Lung (tissue), 11 donors: ENCODE measurements at regions not wholly inside any gene's neighbourhood (a gene's known extent, or its start where the extent isn't known, plus 50 kb on each side); places are given as distances from the start of the nearest gene placed in this dataset.

Source experiments
- ATAC-seq: fragments of 200-7000 bp; cut with Tn5 transposase; one replicate; pipeline ENCODE4 v1.9.1; 2020; ENCODE audit warnings: moderate number of reproducible peaks; ENCODE audit not compliant: insufficient read depth, low FRiP score
- DNase-seq, 3 donors: peaks; one replicate each; pipeline ENCODE4 v3.0.0-alpha.2; 2013 to 2017
- H3K27ac ChIP-seq, 2 donors: one replicate each; pipeline ENCODE4 v1.5.1; 2013; ENCODE audit warnings: mild to moderate bottlenecking in 2 of 2, moderate library complexity in 2 of 2, control low read depth in 1 of 2, inconsistent platforms in 1 of 2, low read depth in 1 of 2, low read length in 1 of 2
- H3K27me3 ChIP-seq, 3 donors: one replicate each; pipeline ENCODE4 v1.5.1; 2013; ENCODE audit warnings: low read length in 2 of 3; ENCODE audit not compliant: control insufficient read depth in 3 of 3, insufficient read depth in 3 of 3
- H3K36me3 ChIP-seq, 4 donors: one replicate each; pipeline ENCODE4 v1.5.1; 2013; ENCODE audit warnings: low read length in 4 of 4, mild to moderate bottlenecking in 1 of 4, moderate library complexity in 1 of 4; ENCODE audit not compliant: control insufficient read depth in 4 of 4, insufficient read depth in 4 of 4
- H3K4me1 ChIP-seq, 5 donors: one replicate each; pipeline ENCODE4 v1.5.1; 2013; ENCODE audit warnings: low read length in 5 of 5, mild to moderate bottlenecking in 2 of 5, moderate library complexity in 1 of 5; ENCODE audit not compliant: control insufficient read depth in 5 of 5, insufficient read depth in 5 of 5
- H3K4me3 ChIP-seq: one replicate; pipeline ENCODE4 v1.5.1; 2013; ENCODE audit warnings: mild to moderate bottlenecking, control low read depth, moderate library complexity
- H3K9ac ChIP-seq, 2 donors: one replicate each; pipeline ENCODE4 v1.5.1; 2013; ENCODE audit warnings: low read length in 2 of 2, control low read depth in 1 of 2; ENCODE audit not compliant: insufficient read depth in 1 of 2
- H3K9me3 ChIP-seq, 4 donors: one replicate each; pipeline ENCODE4 v1.5.1; 2013; ENCODE audit warnings: low read length in 3 of 4, mild to moderate bottlenecking in 1 of 4, moderate library complexity in 1 of 4; ENCODE audit not compliant: control insufficient read depth in 4 of 4, insufficient read depth in 3 of 4
- WGBS, 2 donors: extraction: QIAGEN DNeasy Blood & Tissue Kit; methylation state at CpG; one replicate each; pipeline ENCODE4 v1.1.7; 2013; 5-methylcytosine and 5-hydroxymethylcytosine counted together
- TF ChIP-seq, protein P1 (sequence below): IDR thresholded peaks from 2 replicates; pipeline ENCODE4 v1.5.1; 2012; ENCODE audit warnings: mild to moderate bottlenecking; ENCODE audit errors: control extremely low read depth, extremely low read depth
- donor health status: control.
- donor health status: control.
- donor health status: Bipolar disorder and iron deficiency.
- donor health status: healthy.
- donor health status: DM: yes; HTN: yes; CAD: no.

DNA sequence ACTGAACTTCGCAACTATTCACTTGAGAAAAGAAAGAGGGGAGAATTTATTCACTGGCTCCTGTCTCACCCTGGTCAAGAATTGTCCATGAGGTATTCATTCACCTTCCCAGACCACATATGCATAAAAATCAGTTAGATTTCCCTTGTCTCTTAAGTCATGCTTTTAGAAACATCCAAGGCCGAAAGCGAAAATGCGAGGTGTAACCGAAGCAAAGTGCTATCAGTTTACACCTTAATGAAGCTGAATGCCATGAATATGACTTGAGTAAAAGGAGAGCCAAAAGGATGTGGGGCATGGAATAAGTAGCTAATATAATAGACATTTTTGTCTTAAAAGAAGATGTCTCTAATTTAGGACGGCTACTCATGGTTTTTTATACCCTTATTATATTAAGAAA is 965.6 kb upstream of the CHORDC1 start:
- Histone ChIP-seq H3K36me3 (no peaks in the 10 kb centered on the region), H3K27ac (no peak overlapping the region), H3K4me3 (no peak overlapping the region), H3K4me1 (no peaks in the 10 kb centered on the region), H3K27me3 (no peaks in the 10 kb centered on the region), H3K9me3 (peaks cover 0 to 2% (median 0%) of the 10 kb centered on the region in 4 donors), H3K9ac (no peak overlapping the region)
- no peak for ATAC-seq
- 91 to 95% methylated on average over 6 of the region's 6 CpGs for WGBS, 2 donors
- TF ChIP-seq, protein P1, sequence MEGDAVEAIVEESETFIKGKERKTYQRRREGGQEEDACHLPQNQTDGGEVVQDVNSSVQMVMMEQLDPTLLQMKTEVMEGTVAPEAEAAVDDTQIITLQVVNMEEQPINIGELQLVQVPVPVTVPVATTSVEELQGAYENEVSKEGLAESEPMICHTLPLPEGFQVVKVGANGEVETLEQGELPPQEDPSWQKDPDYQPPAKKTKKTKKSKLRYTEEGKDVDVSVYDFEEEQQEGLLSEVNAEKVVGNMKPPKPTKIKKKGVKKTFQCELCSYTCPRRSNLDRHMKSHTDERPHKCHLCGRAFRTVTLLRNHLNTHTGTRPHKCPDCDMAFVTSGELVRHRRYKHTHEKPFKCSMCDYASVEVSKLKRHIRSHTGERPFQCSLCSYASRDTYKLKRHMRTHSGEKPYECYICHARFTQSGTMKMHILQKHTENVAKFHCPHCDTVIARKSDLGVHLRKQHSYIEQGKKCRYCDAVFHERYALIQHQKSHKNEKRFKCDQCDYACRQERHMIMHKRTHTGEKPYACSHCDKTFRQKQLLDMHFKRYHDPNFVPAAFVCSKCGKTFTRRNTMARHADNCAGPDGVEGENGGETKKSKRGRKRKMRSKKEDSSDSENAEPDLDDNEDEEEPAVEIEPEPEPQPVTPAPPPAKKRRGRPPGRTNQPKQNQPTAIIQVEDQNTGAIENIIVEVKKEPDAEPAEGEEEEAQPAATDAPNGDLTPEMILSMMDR = no peak
- no peak for DNase-seq

DNA sequence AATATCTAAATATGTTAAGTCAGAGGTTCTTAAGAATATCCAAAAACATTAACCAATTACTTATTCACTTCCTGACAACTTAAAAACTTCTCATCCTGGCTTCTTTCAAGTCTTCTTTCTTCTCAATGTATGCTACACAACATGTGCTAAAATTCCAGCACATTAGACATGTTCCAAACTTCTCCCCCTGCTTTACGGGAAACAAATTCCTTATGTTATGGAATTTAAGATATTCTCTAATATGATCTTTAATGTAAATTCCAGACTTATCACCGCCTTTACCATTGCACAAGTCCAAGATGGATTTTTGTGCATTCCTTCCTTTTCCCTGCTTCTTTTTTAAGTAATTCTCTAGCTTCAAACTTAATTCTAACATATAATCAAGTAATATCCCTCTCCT is 964.5 kb upstream of the CHORDC1 start:
- TF ChIP-seq, protein P1 = no peak
- Histone ChIP-seq H3K27me3 (no peaks in the 10 kb centered on the region), H3K4me3 (no peak overlapping the region), H3K9me3 (peaks cover 0 to under 1% (median 0%) of the 10 kb centered on the region in 4 donors), H3K27ac (no peak overlapping the region), H3K9ac (no peak overlapping the region), H3K4me1 (no peaks in the 10 kb centered on the region), H3K36me3 (no peaks in the 10 kb centered on the region)
- ATAC-seq (no peak), DNase-seq (no peak)
- 79 to 87% methylated on average over 2 of the region's 2 CpGs for WGBS, 2 donors

DNA sequence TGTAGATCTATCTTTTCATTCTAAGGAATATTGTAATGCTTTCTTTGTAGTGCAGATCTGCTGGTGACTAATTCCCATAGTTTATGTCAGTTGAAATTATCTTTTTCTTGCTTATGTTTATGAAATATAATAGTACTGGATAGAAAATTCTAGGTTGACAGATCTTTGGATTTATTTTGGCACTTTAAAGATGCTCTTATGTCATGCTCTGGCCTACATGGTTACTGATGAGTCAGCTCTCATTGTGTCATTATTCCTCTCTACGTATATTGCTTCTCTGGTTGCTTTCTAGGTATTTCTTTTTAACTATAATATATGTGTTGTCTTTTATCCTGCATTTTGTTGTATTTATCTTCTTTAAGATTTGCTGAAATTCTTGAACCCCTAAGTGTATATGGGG is 955.5 kb upstream of the CHORDC1 start:
- WGBS, 2 donors = 73 to 83% methylated on average over 1 of the region's 1 CpG
- Histone ChIP-seq H3K4me1 (no peaks in the 10 kb centered on the region), H3K4me3 (no peak overlapping the region), H3K9me3 (peaks cover 0 to 3% (median 0%) of the 10 kb centered on the region in 4 donors), H3K27me3 (no peaks in the 10 kb centered on the region), H3K27ac (no peak overlapping the region), H3K36me3 (no peaks in the 10 kb centered on the region), H3K9ac (no peak overlapping the region)
- ATAC-seq (no peak), DNase-seq (no peak)
- TF ChIP-seq, protein P1 = no peak

DNA sequence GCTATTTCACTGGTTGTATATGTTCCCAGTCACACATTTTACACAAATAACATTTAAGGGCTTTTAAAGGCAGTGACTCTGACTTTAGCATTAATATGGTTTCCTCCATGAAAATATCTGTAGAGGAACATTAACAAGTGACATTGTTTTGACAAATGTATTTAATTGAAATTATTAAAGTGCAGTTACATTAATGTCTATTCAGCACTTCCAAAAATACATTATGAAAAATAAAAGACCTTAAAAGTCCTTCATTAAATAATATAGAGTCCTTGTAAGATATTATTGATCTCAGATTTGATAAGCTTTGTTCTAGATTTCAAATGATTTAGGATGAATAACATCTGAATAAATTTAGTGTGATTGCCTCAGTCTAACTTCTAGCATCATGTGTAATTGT is 951.9 kb upstream of the CHORDC1 start:
- Histone ChIP-seq H3K27me3 (no peaks in the 10 kb centered on the region), H3K36me3 (no peaks in the 10 kb centered on the region), H3K4me1 (no peaks in the 10 kb centered on the region), H3K27ac (no peak overlapping the region), H3K9me3 (no peaks in the 10 kb centered on the region), H3K9ac (no peak overlapping the region), H3K4me3 (no peak overlapping the region)
- TF ChIP-seq, protein P1 = no peak
- DNase-seq (no peak), ATAC-seq (no peak)
